OCI-LY7 (cell line): ENCODE measurements at regions not wholly inside any gene's neighbourhood (a gene's known extent, or its start where the extent isn't known, plus 50 kb on each side); places are given as distances from the start of the nearest gene placed in this dataset.
A peak's percentile ranks its signal among the peaks of the same experiment; 100 is the strongest.

Source experiments
- BruUV-seq: library from RNA; stranded (reverse); fragments of 400-500 nt; replicated peaks from 2 replicates; lab custom pipeline; 2021; lab: Mats Ljungman, UMichigan
- CTCF ChIA-PET: fragments of 300-600 bp; sonication (Branson Sonifier 250); formaldehyde crosslinking; loops from one replicate; lab custom pipeline; 2022; ENCODE audit warnings: antibody characterized with exemption; ENCODE audit not compliant: unreplicated experiment; lab: Charles Lee
- POLR2A ChIA-PET: fragments of 300-600 bp; sonication (Branson Sonifier 250); formaldehyde crosslinking; loops from one replicate; lab custom pipeline; 2022; ENCODE audit warnings: antibody characterized with exemption; lab: Charles Lee
- DNase-seq: peaks from one replicate; pipeline ENCODE4 v3.0.0-alpha.2; 2015; ENCODE audit warnings: low spot score
- H2AFZ ChIP-seq: fragments of 200-600 bp; sonication (generic), shearing (Covaris generic); 2 replicates; pipeline ENCODE4 v1.6.1; 2014; ENCODE audit warnings: mild to moderate bottlenecking, antibody characterized with exemption, low read length, moderate library complexity
- H3K27ac ChIP-seq: fragments of 200-600 bp; sonication (generic); 2 replicates; pipeline ENCODE4 v1.5.1; 2014; ENCODE audit warnings: mixed run types, low read depth, mild to moderate bottlenecking, moderate library complexity, low read length, inconsistent platforms; ENCODE audit not compliant: poor library complexity, severe bottlenecking
- H3K36me3 ChIP-seq: fragments of 200-600 bp; sonication (generic); 2 replicates; pipeline ENCODE4 v1.6.1; 2014; ENCODE audit warnings: mild to moderate bottlenecking, antibody characterized with exemption, low read length, moderate library complexity, mixed read lengths; ENCODE audit not compliant: insufficient read depth
- H3K4me1 ChIP-seq: fragments of 200-600 bp; sonication (generic); 2 replicates; pipeline ENCODE4 v1.5.1; 2014; ENCODE audit warnings: mild to moderate bottlenecking, low read length; ENCODE audit not compliant: insufficient read depth, poor library complexity, severe bottlenecking
- H3K4me2 ChIP-seq: fragments of 200-600 bp; sonication (generic); 2 replicates; pipeline ENCODE4 v1.6.1; 2014; ENCODE audit warnings: mild to moderate bottlenecking, low read length
- H3K4me3 ChIP-seq: fragments of 200-600 bp; sonication (generic); 2 replicates; pipeline ENCODE4 v1.5.1; 2014; ENCODE audit warnings: mild to moderate bottlenecking, low read depth, low read length; ENCODE audit not compliant: poor library complexity, severe bottlenecking
- H3K79me2 ChIP-seq: fragments of 200-600 bp; sonication (generic); 2 replicates; pipeline ENCODE4 v1.6.1; 2016; ENCODE audit warnings: low read depth, mild to moderate bottlenecking, low read length, moderate library complexity, mixed read lengths; ENCODE audit not compliant: insufficient read depth
- H3K9me2 ChIP-seq: fragments of 200-600 bp; sonication (generic); 2 replicates; pipeline ENCODE4 v1.6.1; 2016; ENCODE audit warnings: mild to moderate bottlenecking, low read length, mixed read lengths; ENCODE audit not compliant: insufficient read depth
- H3K9me3 ChIP-seq: fragments of 200-600 bp; sonication (generic); 2 replicates; pipeline ENCODE4 v1.6.1; 2014; ENCODE audit warnings: mild to moderate bottlenecking, mixed run types, low read length, mixed read lengths
- H4K20me1 ChIP-seq: fragments of 200-600 bp; sonication (generic); 2 replicates; pipeline ENCODE4 v1.6.1; 2014; ENCODE audit warnings: mild to moderate bottlenecking, antibody characterized with exemption, low read length, moderate library complexity, mixed read lengths; ENCODE audit not compliant: insufficient read depth
- CTCF ChIP-seq: fragments of 200-600 bp; sonication (generic); conservative IDR thresholded peaks from 2 replicates; pipeline ENCODE4 v1.5.1; 2014; ENCODE audit warnings: mild to moderate bottlenecking, antibody characterized with exemption, low read length, moderate library complexity, mixed read lengths
- EZH2phosphoT487 ChIP-seq: fragments of 200-600 bp; sonication (generic); IDR thresholded peaks from 2 replicates; pipeline ENCODE4 v1.6.1; 2018; ENCODE audit warnings: low read depth, borderline replicate concordance, mild to moderate bottlenecking, mixed run types, antibody characterized with exemption, low read length, moderate library complexity, mixed read lengths
- intact Hi-C: fragments of 100-400 bp; cut with micrococcal nuclease; formaldehyde crosslinking; loops from one replicate; pipeline ENCODE4 v1.10.0; 2022; ENCODE audit not compliant: unreplicated experiment

- H3K9me2 ChIP-seq = no peaks in the 10 kb centered on the region
- POLR2A ChIA-PET = interaction anchor here (0.7 kb wide), 1 partner anchor 19 kb away, joined by 3 read pairs; no protein-coding TSS in a partner anchor
Measured at GRCh38 chr6:141541581-141542324, 591.0 kb upstream of the GJE1 start.

GRCh38 chr6:141540207-141540606, 592.5 kb upstream of the GJE1 start:
- Histone ChIP-seq H2AFZ (0 out of 2 replicates have a peak overlapping the region, but pooled peaks have one; percentile 34), H3K4me2 (no peak overlapping the region), H3K4me3 (no peak overlapping the region), H3K4me1 (no peaks in the 10 kb centered on the region), H4K20me1 (no peaks in the 10 kb centered on the region), H3K9me3 (no peaks in the 10 kb centered on the region), H3K27ac (no peak overlapping the region), H3K36me3 (no peaks in the 10 kb centered on the region), H3K79me2 (no peaks in the 10 kb centered on the region), H3K9me2 (no peaks in the 10 kb centered on the region)
- TF ChIP-seq CTCF (no peak), EZH2phosphoT487 (no peak)
- no TSS peak for BruUV-seq
- ChIA-PET POLR2A (interaction anchor here (1.6 kb wide), 1 partner anchor 11 kb away, joined by 3 read pairs; no protein-coding TSS in a partner anchor), CTCF (no interaction called here)
- no peak for DNase-seq
- intact Hi-C loops = no loop called here

More at GRCh38 chr6:141541581-141542324, 591.0 kb upstream of the GJE1 start:
- Histone ChIP-seq H3K36me3 (no peaks in the 10 kb centered on the region), H3K4me3 (no peak overlapping the region), H3K9me3 (no peaks in the 10 kb centered on the region), H4K20me1 (no peaks in the 10 kb centered on the region), H3K79me2 (no peaks in the 10 kb centered on the region), H3K27ac (no peak overlapping the region), H3K4me1 (no peaks in the 10 kb centered on the region), H2AFZ (peak overlapping the region; percentile 69), H3K4me2 (no peak overlapping the region)
- intact Hi-C loops = no loop called here
- no peak for TF ChIP-seq CTCF
- TF ChIP-seq EZH2phosphoT487 = no peak
- BruUV-seq = no TSS peak
- DNase-seq = peak; percentile 22
- CTCF ChIA-PET = interaction anchor here (0.6 kb wide), 1 partner anchor 46 kb away, joined by 3 read pairs; no protein-coding TSS in a partner anchor

- no peak overlapping the region for H3K4me3 ChIP-seq
- BruUV-seq = no TSS peak
- H3K9me3 ChIP-seq = no peaks in the 10 kb centered on the region
- H3K36me3 ChIP-seq = no peaks in the 10 kb centered on the region
- H3K27ac ChIP-seq = no peak overlapping the region
- H3K4me1 ChIP-seq = no peaks in the 10 kb centered on the region
- H2AFZ ChIP-seq = 0 out of 2 replicates have a peak overlapping the region, but pooled peaks have one; percentile 34
- no peaks in the 10 kb centered on the region for H3K79me2 ChIP-seq
- intact Hi-C loops = no loop called here
- no peaks in the 10 kb centered on the region for H4K20me1 ChIP-seq
- no peak for TF ChIP-seq CTCF
- TF ChIP-seq EZH2phosphoT487 = no peak
- DNase-seq = no peak
- POLR2A ChIA-PET = interaction anchor here (0.6 to 1.6 kb wide), 4 partner anchors 10 to 130 kb away, joined by 3 to 5 read pairs (median 3); no protein-coding TSS in a partner anchor
- CTCF ChIA-PET = no interaction called here
- no peaks in the 10 kb centered on the region for H3K9me2 ChIP-seq
- no peak overlapping the region for H3K4me2 ChIP-seq
Measured at GRCh38 chr6:141539617-141540016, 593.1 kb upstream of the GJE1 start.
